ENCODE measurements at regions not wholly inside any gene's neighbourhood (a gene's known extent, or its start where the extent isn't known, plus 50 kb on each side); places are given as distances from the start of the nearest gene placed in this dataset.

DNA sequence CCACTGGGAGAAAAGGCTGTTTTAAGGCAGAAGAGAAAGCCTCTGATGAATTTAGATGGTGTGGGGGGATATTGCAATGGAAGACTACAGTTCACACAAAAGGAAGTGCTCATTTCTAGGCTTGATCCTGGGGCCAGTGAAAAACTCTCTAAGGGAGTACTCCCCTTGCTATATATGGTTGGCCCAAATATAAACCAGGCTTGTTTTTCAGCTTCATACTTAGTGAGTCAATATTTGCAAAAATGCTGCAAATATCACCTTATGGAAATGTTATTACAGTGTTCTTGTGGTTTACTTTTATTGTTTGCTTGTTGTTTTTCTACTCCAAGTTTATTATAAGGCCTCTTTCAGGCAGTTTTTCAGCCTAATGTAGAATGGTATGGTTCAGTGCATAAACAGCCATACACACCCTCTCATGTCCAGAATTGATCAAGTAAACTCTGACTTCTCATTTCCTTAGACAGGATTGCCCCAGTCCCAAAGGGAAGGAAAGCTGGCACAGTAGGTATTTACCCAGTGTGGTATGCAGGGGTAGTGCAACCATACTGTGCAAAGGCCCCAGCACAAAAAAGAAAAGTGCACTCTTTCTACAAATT is 115.1 kb downstream of the FEM1C start:
- Mint-ChIP-seq H3K36me3 (ENCODE audit: insufficient read depth, unreplicated experiment) (peaks cover 6% of the 10 kb centered on the region), H3K4me3 (ENCODE audit: unreplicated experiment) (no peak overlapping the region), H3K27ac (ENCODE audit: low read depth, unreplicated experiment) (no peak overlapping the region), H3K27me3 (ENCODE audit: insufficient read depth, unreplicated experiment) (no peaks in the 10 kb centered on the region), H3K9me3 (ENCODE audit: unreplicated experiment) (no peaks in the 10 kb centered on the region), H3K4me1 (ENCODE audit: insufficient read depth, unreplicated experiment) (peaks cover 13% of the 10 kb centered on the region)
- ChIA-PET CTCF (interaction anchor here (0.6 to 0.7 kb wide), 2 partner anchors 57 to 141 kb away, joined by 3 to 4 read pairs; no protein-coding TSS in a partner anchor), POLR2A (interaction anchor here (1.0 kb wide), 1 partner anchor 11 kb away, joined by 3 read pairs; no protein-coding TSS in a partner anchor)
- DNase-seq (ENCODE audit: unreplicated experiment) = no peak
- intact Hi-C loops (cut with micrococcal nuclease) = no loop called here
- no TSS peak for BruUV-seq (replicated peaks)
- TF ChIP-seq, protein P1, sequence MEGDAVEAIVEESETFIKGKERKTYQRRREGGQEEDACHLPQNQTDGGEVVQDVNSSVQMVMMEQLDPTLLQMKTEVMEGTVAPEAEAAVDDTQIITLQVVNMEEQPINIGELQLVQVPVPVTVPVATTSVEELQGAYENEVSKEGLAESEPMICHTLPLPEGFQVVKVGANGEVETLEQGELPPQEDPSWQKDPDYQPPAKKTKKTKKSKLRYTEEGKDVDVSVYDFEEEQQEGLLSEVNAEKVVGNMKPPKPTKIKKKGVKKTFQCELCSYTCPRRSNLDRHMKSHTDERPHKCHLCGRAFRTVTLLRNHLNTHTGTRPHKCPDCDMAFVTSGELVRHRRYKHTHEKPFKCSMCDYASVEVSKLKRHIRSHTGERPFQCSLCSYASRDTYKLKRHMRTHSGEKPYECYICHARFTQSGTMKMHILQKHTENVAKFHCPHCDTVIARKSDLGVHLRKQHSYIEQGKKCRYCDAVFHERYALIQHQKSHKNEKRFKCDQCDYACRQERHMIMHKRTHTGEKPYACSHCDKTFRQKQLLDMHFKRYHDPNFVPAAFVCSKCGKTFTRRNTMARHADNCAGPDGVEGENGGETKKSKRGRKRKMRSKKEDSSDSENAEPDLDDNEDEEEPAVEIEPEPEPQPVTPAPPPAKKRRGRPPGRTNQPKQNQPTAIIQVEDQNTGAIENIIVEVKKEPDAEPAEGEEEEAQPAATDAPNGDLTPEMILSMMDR (IDR thresholded peaks at IDR 0.05; ENCODE audit: unreplicated experiment) = no peak

DNA sequence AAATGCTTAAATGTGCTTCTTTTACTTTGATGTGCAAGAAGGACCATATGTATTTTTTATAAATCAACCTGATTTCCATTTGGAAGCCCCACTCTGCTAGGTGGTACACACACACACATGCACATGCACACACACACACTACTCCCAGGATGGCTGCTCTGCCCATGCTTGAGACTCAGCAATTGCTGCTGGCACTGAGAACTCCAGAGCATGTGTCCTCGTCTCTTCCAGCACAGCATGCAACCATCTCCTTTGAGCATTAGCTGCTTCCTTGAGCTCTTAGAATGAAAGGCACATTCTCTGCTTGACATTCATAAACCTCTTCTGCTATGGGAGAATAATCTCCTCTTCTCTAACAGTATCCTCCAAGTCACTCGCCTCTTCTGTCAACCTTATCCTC is 115.9 kb downstream of the FEM1C start:
- no peaks in the 10 kb centered on the region for H3K9me3 Mint-ChIP-seq (ENCODE audit: unreplicated experiment)
- H3K4me3 Mint-ChIP-seq (ENCODE audit: unreplicated experiment) = no peak overlapping the region
- CTCF ChIA-PET = interaction anchor here (0.6 to 0.7 kb wide), 2 partner anchors 57 to 142 kb away, joined by 3 to 4 read pairs; no protein-coding TSS in a partner anchor
- no TSS peak for BruUV-seq (replicated peaks)
- intact Hi-C loops (cut with micrococcal nuclease) = no loop called here
- peaks cover 13% of the 10 kb centered on the region for H3K4me1 Mint-ChIP-seq (ENCODE audit: insufficient read depth, unreplicated experiment)
- H3K27ac Mint-ChIP-seq (ENCODE audit: low read depth, unreplicated experiment) = no peak overlapping the region
- TF ChIP-seq, protein P1 (IDR thresholded peaks at IDR 0.05; ENCODE audit: unreplicated experiment) = no peak
- no peak for DNase-seq (ENCODE audit: unreplicated experiment)
- no peaks in the 10 kb centered on the region for H3K27me3 Mint-ChIP-seq (ENCODE audit: insufficient read depth, unreplicated experiment)
- POLR2A ChIA-PET = interaction anchor here (0.6 to 1.2 kb wide), 3 partner anchors 9 to 1857 kb away, joined by 3 to 5 read pairs (median 3); no protein-coding TSS in a partner anchor
- H3K36me3 Mint-ChIP-seq (ENCODE audit: insufficient read depth, unreplicated experiment) = peaks cover 6% of the 10 kb centered on the region

DNA sequence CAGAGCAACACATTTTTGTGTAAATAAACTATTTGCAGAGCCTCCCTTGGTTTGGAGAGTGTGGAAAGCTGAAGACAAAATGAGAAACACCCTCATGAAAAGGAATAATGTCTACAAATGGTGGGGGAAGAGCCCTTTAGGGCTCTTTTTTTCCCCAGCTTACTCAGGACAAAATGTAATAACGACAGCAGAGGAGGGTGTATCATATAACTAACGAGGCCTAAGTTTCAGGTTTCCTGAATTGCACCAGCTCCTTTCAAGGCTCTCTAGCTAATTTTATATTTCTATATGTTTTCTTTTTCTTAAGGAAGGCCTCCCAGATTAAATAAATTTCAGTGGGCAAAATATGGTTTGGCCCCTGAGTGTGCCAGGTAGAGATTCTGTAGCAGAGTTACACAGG is 116.3 kb downstream of the FEM1C start:
- Mint-ChIP-seq H3K36me3 (ENCODE audit: insufficient read depth, unreplicated experiment) (peaks cover 6% of the 10 kb centered on the region), H3K27me3 (ENCODE audit: insufficient read depth, unreplicated experiment) (no peaks in the 10 kb centered on the region), H3K4me3 (ENCODE audit: unreplicated experiment) (no peak overlapping the region), H3K4me1 (ENCODE audit: insufficient read depth, unreplicated experiment) (peaks cover 17% of the 10 kb centered on the region), H3K27ac (ENCODE audit: low read depth, unreplicated experiment) (no peak overlapping the region), H3K9me3 (ENCODE audit: unreplicated experiment) (no peaks in the 10 kb centered on the region)
- intact Hi-C loops (cut with micrococcal nuclease) = no loop called here
- TF ChIP-seq, protein P1 (IDR thresholded peaks at IDR 0.05; ENCODE audit: unreplicated experiment) = no peak
- no TSS peak for BruUV-seq (replicated peaks)
- ChIA-PET CTCF (interaction anchor here (0.6 kb wide), 1 partner anchor 419 kb away, joined by 3 read pairs; no protein-coding TSS in a partner anchor), POLR2A (interaction anchor here (0.6 to 1.2 kb wide), 2 partner anchors 8 to 1858 kb away, joined by 3 to 5 read pairs; no protein-coding TSS in a partner anchor)
- DNase-seq (ENCODE audit: unreplicated experiment) = no peak

DNA sequence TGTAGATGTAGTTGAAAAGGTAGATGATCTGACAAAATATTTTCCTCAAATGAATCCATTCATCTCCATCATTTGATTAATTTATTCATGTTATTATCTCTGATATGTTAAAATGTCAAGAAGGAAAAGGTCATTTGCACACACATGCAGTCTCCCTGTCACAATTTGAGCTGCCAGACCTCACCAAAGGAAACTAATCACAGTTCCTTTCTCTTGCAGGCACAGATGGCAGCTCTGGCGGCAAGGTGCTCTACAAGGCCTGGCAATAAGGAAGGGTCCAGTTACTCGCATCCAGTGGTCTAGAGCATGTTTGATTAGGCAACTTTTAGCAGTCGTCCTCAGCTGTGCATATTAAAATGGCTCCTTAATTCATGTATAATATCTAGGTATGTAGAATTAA is 120.1 kb downstream of the FEM1C start:
- ChIA-PET POLR2A (interaction anchor here (1.4 to 2.5 kb wide), 2 partner anchors 17 to 119 kb away, joined by 4 to 8 read pairs; partner anchors contain the start of gene FEM1C), CTCF (interaction anchor here (0.9 to 1.7 kb wide), 3 partner anchors 9 to 177 kb away, joined by 3 read pairs; no protein-coding TSS in a partner anchor)
- Mint-ChIP-seq H3K9me3 (ENCODE audit: unreplicated experiment) (no peaks in the 10 kb centered on the region), H3K4me3 (ENCODE audit: unreplicated experiment) (no peak overlapping the region), H3K27ac (ENCODE audit: low read depth, unreplicated experiment) (no peak overlapping the region), H3K4me1 (ENCODE audit: insufficient read depth, unreplicated experiment) (peaks cover 30% of the 10 kb centered on the region), H3K36me3 (ENCODE audit: insufficient read depth, unreplicated experiment) (peaks cover 6% of the 10 kb centered on the region), H3K27me3 (ENCODE audit: insufficient read depth, unreplicated experiment) (no peaks in the 10 kb centered on the region)
- BruUV-seq (replicated peaks) = no TSS peak
- DNase-seq (ENCODE audit: unreplicated experiment) = no peak
- TF ChIP-seq, protein P1 (IDR thresholded peaks at IDR 0.05; ENCODE audit: unreplicated experiment) = no peak
- intact Hi-C loops (cut with micrococcal nuclease) = no loop called here
